ENCODE measurements at regions not wholly inside any gene's neighbourhood (a gene's known extent, or its start where the extent isn't known, plus 50 kb on each side); places are given as distances from the start of the nearest gene placed in this dataset.

DNA sequence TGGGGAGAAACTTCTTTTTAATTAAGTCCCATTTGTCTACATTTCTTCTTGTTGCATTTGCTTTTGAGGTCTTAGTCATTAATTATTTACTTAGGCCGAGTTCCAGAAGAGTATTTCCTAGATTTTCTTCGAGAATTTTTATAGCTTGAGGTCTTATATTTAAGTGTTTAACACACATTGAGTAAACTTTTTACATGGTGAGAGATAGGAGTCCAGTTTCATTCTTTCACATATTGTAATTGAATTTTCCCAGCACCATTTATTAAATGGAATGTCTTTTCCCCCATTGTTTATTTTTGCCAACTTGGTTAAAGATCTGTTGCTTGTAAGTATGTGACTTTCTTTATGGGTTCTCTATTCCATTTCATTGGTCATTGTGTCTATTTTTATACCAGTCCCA is 1344.0 kb upstream of the RAG2 start:
- TF ChIP-seq FOS (IDR thresholded peaks at IDR 0.05; ENCODE audit: borderline replicate concordance, extremely low read depth, insufficient read length) (no peak), RELA (IDR thresholded peaks at IDR 0.05; ENCODE audit: borderline replicate concordance, partially characterized antibody) (no peak), NRF1 (conservative IDR thresholded peaks at IDR 0.05; ENCODE audit: low read depth, low read length) (no peak), SUZ12 (IDR thresholded peaks at IDR 0.05; ENCODE audit: unreplicated experiment) (no peak), RFX5 (IDR thresholded peaks at IDR 0.05; ENCODE audit: low read depth, low read length) (no peak), CBFB (IDR thresholded peaks at IDR 0.05; ENCODE audit: low read depth) (no peak), ZNF274 (IDR thresholded peaks at IDR 0.05; ENCODE audit: insufficient read depth, insufficient read length) (no peak), NR2C2 (IDR thresholded peaks at IDR 0.05; ENCODE audit: borderline replicate concordance, control insufficient read depth, insufficient read length, low read depth) (no peak), ZNF217 (IDR thresholded peaks at IDR 0.05) (no peak), IKZF1 (conservative IDR thresholded peaks at IDR 0.05) (no peak), RUNX3 (IDR thresholded peaks at IDR 0.05; ENCODE audit: low read length) (no peak), LARP7 (IDR thresholded peaks at IDR 0.05) (no peak), TCF7 (IDR thresholded peaks at IDR 0.05; ENCODE audit: borderline replicate concordance) (no peak), CREM (IDR thresholded peaks at IDR 0.05; ENCODE audit: low read depth) (no peak)
- TF ChIP-seq, protein P1, sequence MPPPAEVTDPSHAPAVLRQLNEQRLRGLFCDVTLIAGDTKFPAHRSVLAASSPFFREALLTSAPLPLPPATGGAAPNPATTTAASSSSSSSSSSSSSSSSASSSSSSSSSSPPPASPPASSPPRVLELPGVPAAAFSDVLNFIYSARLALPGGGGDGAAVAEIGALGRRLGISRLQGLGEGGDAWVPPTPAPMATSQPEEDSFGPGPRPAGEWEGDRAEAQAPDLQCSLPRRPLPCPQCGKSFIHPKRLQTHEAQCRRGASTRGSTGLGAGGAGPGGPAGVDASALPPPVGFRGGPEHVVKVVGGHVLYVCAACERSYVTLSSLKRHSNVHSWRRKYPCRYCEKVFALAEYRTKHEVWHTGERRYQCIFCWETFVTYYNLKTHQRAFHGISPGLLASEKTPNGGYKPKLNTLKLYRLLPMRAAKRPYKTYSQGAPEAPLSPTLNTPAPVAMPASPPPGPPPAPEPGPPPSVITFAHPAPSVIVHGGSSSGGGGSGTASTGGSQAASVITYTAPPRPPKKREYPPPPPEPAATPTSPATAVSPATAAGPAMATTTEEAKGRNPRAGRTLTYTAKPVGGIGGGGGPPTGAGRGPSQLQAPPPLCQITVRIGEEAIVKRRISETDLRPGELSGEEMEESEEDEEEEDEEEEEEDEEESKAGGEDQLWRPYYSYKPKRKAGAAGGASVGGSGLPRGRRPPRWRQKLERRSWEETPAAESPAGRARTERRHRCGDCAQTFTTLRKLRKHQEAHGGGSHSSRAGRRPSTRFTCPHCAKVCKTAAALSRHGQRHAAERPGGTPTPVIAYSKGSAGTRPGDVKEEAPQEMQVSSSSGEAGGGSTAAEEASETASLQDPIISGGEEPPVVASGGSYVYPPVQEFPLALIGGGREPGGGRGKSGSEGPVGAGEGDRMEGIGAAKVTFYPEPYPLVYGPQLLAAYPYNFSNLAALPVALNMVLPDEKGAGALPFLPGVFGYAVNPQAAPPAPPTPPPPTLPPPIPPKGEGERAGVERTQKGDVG (CRISPR knock-in tag; IDR thresholded peaks at IDR 0.05), result no peak
- TF ChIP-seq, protein P2, sequence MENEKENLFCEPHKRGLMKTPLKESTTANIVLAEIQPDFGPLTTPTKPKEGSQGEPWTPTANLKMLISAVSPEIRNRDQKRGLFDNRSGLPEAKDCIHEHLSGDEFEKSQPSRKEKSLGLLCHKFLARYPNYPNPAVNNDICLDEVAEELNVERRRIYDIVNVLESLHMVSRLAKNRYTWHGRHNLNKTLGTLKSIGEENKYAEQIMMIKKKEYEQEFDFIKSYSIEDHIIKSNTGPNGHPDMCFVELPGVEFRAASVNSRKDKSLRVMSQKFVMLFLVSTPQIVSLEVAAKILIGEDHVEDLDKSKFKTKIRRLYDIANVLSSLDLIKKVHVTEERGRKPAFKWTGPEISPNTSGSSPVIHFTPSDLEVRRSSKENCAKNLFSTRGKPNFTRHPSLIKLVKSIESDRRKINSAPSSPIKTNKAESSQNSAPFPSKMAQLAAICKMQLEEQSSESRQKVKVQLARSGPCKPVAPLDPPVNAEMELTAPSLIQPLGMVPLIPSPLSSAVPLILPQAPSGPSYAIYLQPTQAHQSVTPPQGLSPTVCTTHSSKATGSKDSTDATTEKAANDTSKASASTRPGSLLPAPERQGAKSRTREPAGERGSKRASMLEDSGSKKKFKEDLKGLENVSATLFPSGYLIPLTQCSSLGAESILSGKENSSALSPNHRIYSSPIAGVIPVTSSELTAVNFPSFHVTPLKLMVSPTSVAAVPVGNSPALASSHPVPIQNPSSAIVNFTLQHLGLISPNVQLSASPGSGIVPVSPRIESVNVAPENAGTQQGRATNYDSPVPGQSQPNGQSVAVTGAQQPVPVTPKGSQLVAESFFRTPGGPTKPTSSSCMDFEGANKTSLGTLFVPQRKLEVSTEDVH (IDR thresholded peaks at IDR 0.05; ENCODE audit: low read depth, partially characterized antibody), result no peak
- TF ChIP-seq, protein P3, sequence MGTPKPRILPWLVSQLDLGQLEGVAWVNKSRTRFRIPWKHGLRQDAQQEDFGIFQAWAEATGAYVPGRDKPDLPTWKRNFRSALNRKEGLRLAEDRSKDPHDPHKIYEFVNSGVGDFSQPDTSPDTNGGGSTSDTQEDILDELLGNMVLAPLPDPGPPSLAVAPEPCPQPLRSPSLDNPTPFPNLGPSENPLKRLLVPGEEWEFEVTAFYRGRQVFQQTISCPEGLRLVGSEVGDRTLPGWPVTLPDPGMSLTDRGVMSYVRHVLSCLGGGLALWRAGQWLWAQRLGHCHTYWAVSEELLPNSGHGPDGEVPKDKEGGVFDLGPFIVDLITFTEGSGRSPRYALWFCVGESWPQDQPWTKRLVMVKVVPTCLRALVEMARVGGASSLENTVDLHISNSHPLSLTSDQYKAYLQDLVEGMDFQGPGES (IDR thresholded peaks at IDR 0.05), result no peak
- TF ChIP-seq, protein P4, sequence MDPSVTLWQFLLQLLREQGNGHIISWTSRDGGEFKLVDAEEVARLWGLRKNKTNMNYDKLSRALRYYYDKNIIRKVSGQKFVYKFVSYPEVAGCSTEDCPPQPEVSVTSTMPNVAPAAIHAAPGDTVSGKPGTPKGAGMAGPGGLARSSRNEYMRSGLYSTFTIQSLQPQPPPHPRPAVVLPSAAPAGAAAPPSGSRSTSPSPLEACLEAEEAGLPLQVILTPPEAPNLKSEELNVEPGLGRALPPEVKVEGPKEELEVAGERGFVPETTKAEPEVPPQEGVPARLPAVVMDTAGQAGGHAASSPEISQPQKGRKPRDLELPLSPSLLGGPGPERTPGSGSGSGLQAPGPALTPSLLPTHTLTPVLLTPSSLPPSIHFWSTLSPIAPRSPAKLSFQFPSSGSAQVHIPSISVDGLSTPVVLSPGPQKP (IDR thresholded peaks at IDR 0.05; ENCODE audit: low read depth, low read length), result no peak
- Histone ChIP-seq H3K9ac (ENCODE audit: control insufficient read depth, insufficient read depth, low read length) (no peak overlapping the region), H3K27ac (ENCODE audit: control insufficient read depth, insufficient read depth) (no peak overlapping the region), H3K4me1 (ENCODE audit: control insufficient read depth, insufficient read depth, low read length) (no peaks in the 10 kb centered on the region), H3K36me3 (ENCODE audit: control insufficient read depth in 2 of 2, insufficient read depth in 2 of 2, low read length in 1 of 2) (no peaks in the 10 kb centered on the region), H4K20me1 (ENCODE audit: control insufficient read depth, insufficient read depth) (no peaks in the 10 kb centered on the region), H3K27me3 (replicated peaks in 1 of 2; ENCODE audit: control insufficient read depth in 2 of 2, insufficient read depth in 2 of 2, low read length in 1 of 2) (no peaks in the 10 kb centered on the region), H3K79me2 (ENCODE audit: control insufficient read depth, insufficient read depth, low read length) (no peaks in the 10 kb centered on the region), H3K4me2 (ENCODE audit: control insufficient read depth, insufficient read depth) (no peak overlapping the region), H3K9me3 (replicated peaks; ENCODE audit: control insufficient read depth, insufficient read depth, low read length) (no peaks in the 10 kb centered on the region), H2AFZ (ENCODE audit: control insufficient read depth, low read depth, low read length) (no peak overlapping the region), H3K4me3 (no peak overlapping the region)
- intact Hi-C loops (cut with micrococcal nuclease; ENCODE audit: unreplicated experiment), result loop anchor here (10.0 kb wide), 1 partner anchor 1433 kb away; no protein-coding TSS in a partner anchor
- FAIRE-seq, result no peak
- no TSS peak for BruUV-seq (replicated peaks)
- 0% methylated on average over 2 of the region's 2 CpGs for WGBS (ENCODE audit: insufficient coverage, insufficient replicate concordance, low lambda C conversion rate, missing lambda C conversion rate)
- ATAC-seq, result no peak
- in situ Hi-C loops (cut with MboI), result no loop called here
- ChIA-PET SMC1A (ENCODE audit: uncharacterized antibody, unreplicated experiment) (no interaction called here), CTCF (interaction anchor here (3.3 kb wide), 1 partner anchor 849 kb away, joined by 17 read pairs; no protein-coding TSS in a partner anchor), RAD21 (ENCODE audit: unreplicated experiment) (no interaction called here), POLR2A (no interaction called here)
- no peak for DNase-seq (ENCODE audit: low read depth, low spot score)

All from GM12878 (cell line).